WTC11 (cell line): ENCODE measurements at regions not wholly inside any gene's neighbourhood (a gene's known extent, or its start where the extent isn't known, plus 50 kb on each side); places are given as distances from the start of the nearest gene placed in this dataset.

Source experiments
- ATAC-seq: fragments of 200-7000 bp; cut with Tn5 transposase; 2 replicates; pipeline ENCODE4 v1.10.0; 2021; ENCODE audit warnings: mild to moderate bottlenecking, moderate library complexity
- CTCF ChIA-PET: fragments of 300-600 bp; sonication (Branson Sonifier 250); formaldehyde crosslinking; loops from one replicate; lab custom pipeline; 2021; ENCODE audit warnings: antibody characterized with exemption; lab: Charles Lee
- POLR2A ChIA-PET: fragments of 350-600 bp; sonication (Branson Sonifier 250); formaldehyde crosslinking; loops from one replicate; lab custom pipeline; 2021; ENCODE audit warnings: antibody characterized with exemption; lab: Charles Lee
- DNase-seq: peaks from one replicate; pipeline ENCODE4 v3.0.0; 2021; ENCODE audit warnings: low spot score
- H3K27ac Mint-ChIP-seq: 2 replicates; pipeline ENCODE4 v1.8.0; 2021; ENCODE audit warnings: mixed read lengths
- H3K27me3 Mint-ChIP-seq: 2 replicates; pipeline ENCODE4 v1.8.0; 2021; ENCODE audit warnings: low read depth, mild to moderate bottlenecking, moderate library complexity, mixed read lengths
- H3K36me3 Mint-ChIP-seq: 2 replicates; pipeline ENCODE4 v1.8.0; 2021; ENCODE audit warnings: mixed read lengths
- H3K4me1 Mint-ChIP-seq: 2 replicates; pipeline ENCODE4 v1.8.0; 2022; ENCODE audit warnings: mixed read lengths
- H3K4me3 Mint-ChIP-seq: 2 replicates; pipeline ENCODE4 v1.8.0; 2021; ENCODE audit warnings: mild to moderate bottlenecking, moderate library complexity, mixed read lengths
- H3K9me3 Mint-ChIP-seq: 2 replicates; pipeline ENCODE4 v1.8.0; 2021; ENCODE audit warnings: mixed read lengths
- AR ChIP-seq: fragments of 250-450 bp; sonication (Bioruptor Pico); IDR thresholded peaks from 2 replicates; pipeline ENCODE4 v1.9.0; 2021; ENCODE audit warnings: mild to moderate bottlenecking
- CDX4 ChIP-seq: fragments of 250-450 bp; sonication (Bioruptor Pico); IDR thresholded peaks from 2 replicates; pipeline ENCODE4 v1.9.0; 2021; ENCODE audit warnings: moderate library complexity, mild to moderate bottlenecking, inconsistent platforms, borderline replicate concordance
- ESRRA ChIP-seq: sonication (generic); formaldehyde crosslinking; IDR thresholded peaks from 2 replicates; pipeline ENCODE4 v1.8.1; 2022; ENCODE audit warnings: mild to moderate bottlenecking, missing genetic modification reagents, borderline replicate concordance
- JAZF1 ChIP-seq: fragments of 250-450 bp; sonication (Bioruptor Pico); IDR thresholded peaks from 2 replicates; pipeline ENCODE4 v1.9.0; 2021; ENCODE audit warnings: moderate library complexity, mild to moderate bottlenecking, inconsistent platforms
- MLX ChIP-seq: sonication (generic); formaldehyde crosslinking; IDR thresholded peaks from 2 replicates; pipeline ENCODE4 v1.8.1; 2023; ENCODE audit warnings: mild to moderate bottlenecking, missing genetic modification reagents, moderate library complexity
- PRRX2 ChIP-seq: fragments of 250-450 bp; sonication (Bioruptor Pico); IDR thresholded peaks from 2 replicates; pipeline ENCODE4 v1.8.0; 2021; ENCODE audit warnings: mild to moderate bottlenecking
- SMAD4 ChIP-seq: sonication (generic); formaldehyde crosslinking; IDR thresholded peaks from 2 replicates; pipeline ENCODE4 v1.8.0; 2022; ENCODE audit warnings: mild to moderate bottlenecking, missing genetic modification reagents
- ZNF219 ChIP-seq: sonication (generic); formaldehyde crosslinking; IDR thresholded peaks from 2 replicates; pipeline ENCODE4 v1.8.0; 2023; ENCODE audit warnings: missing genetic modification reagents, mild to moderate bottlenecking, borderline replicate concordance
- ZNF263 ChIP-seq: sonication (generic); formaldehyde crosslinking; IDR thresholded peaks from 2 replicates; pipeline ENCODE4 v1.8.1; 2022; ENCODE audit warnings: low read depth, mild to moderate bottlenecking, moderate library complexity, missing genetic modification reagents
- ZNF416 ChIP-seq: fragments of 250-450 bp; sonication (Bioruptor Pico); IDR thresholded peaks from 2 replicates; pipeline ENCODE4 v1.9.0; 2021; ENCODE audit warnings: mild to moderate bottlenecking, inconsistent platforms
- ZNF423 ChIP-seq: fragments of 250-450 bp; sonication (Bioruptor Pico); IDR thresholded peaks from 2 replicates; pipeline ENCODE4 v2.1.2; 2022; ENCODE audit warnings: mild to moderate bottlenecking, moderate library complexity
- TF ChIP-seq, protein P1 (sequence below): fragments of 200-600 bp; IDR thresholded peaks from 2 replicates; pipeline ENCODE4 v1.8.0; 2022; ENCODE audit warnings: antibody characterized with exemption
- TF ChIP-seq, protein P2 (sequence below): sonication (generic); formaldehyde crosslinking; IDR thresholded peaks from 2 replicates; pipeline ENCODE4 v1.8.1; 2022; ENCODE audit warnings: low read depth, mild to moderate bottlenecking, moderate library complexity, missing genetic modification reagents, borderline replicate concordance
- TF ChIP-seq, protein P3 (sequence below): fragments of 250-450 bp; sonication (Bioruptor Pico); conservative IDR thresholded peaks from 2 replicates; pipeline ENCODE4 v1.9.0; 2021; ENCODE audit warnings: mild to moderate bottlenecking

GRCh38 chr1:25140073-25140797, 92.1 kb downstream of the SYF2 start:
- H3K4me1 Mint-ChIP-seq = peaks cover 11% of the 10 kb centered on the region
- H3K27me3 Mint-ChIP-seq = no peaks in the 10 kb centered on the region
- ATAC-seq = no peak; the same call in 1 of the 2 replicates
- no peaks in the 10 kb centered on the region for H3K9me3 Mint-ChIP-seq
- POLR2A ChIA-PET = no interaction called here
- DNase-seq = no peak
- CTCF ChIA-PET = interaction anchor here (1.6 kb wide), 1 partner anchor 64 kb away, joined by 6 read pairs; no protein-coding TSS in a partner anchor
- TF ChIP-seq SMAD4 (CRISPR knock-in tag) (no peak), JAZF1 (CRISPR knock-in tag) (no peak), ESRRA (CRISPR knock-in tag) (no peak), PRRX2 (CRISPR knock-in tag) (no peak), ZNF416 (no peak), ZNF423 (CRISPR knock-in tag) (no peak), AR (CRISPR knock-in tag) (no peak), ZNF263 (no peak), CDX4 (CRISPR knock-in tag) (no peak), MLX (no peak)
- TF ChIP-seq, protein P1, sequence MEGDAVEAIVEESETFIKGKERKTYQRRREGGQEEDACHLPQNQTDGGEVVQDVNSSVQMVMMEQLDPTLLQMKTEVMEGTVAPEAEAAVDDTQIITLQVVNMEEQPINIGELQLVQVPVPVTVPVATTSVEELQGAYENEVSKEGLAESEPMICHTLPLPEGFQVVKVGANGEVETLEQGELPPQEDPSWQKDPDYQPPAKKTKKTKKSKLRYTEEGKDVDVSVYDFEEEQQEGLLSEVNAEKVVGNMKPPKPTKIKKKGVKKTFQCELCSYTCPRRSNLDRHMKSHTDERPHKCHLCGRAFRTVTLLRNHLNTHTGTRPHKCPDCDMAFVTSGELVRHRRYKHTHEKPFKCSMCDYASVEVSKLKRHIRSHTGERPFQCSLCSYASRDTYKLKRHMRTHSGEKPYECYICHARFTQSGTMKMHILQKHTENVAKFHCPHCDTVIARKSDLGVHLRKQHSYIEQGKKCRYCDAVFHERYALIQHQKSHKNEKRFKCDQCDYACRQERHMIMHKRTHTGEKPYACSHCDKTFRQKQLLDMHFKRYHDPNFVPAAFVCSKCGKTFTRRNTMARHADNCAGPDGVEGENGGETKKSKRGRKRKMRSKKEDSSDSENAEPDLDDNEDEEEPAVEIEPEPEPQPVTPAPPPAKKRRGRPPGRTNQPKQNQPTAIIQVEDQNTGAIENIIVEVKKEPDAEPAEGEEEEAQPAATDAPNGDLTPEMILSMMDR = no peak
- TF ChIP-seq, protein P2, sequence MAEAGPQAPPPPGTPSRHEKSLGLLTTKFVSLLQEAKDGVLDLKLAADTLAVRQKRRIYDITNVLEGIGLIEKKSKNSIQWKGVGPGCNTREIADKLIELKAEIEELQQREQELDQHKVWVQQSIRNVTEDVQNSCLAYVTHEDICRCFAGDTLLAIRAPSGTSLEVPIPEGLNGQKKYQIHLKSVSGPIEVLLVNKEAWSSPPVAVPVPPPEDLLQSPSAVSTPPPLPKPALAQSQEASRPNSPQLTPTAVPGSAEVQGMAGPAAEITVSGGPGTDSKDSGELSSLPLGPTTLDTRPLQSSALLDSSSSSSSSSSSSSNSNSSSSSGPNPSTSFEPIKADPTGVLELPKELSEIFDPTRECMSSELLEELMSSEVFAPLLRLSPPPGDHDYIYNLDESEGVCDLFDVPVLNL (CRISPR knock-in tag) = no peak
- no peak overlapping the region for H3K4me3 Mint-ChIP-seq
- no peak overlapping the region; the same call in 1 of the 2 replicates for H3K27ac Mint-ChIP-seq
- no peaks in the 10 kb centered on the region for H3K36me3 Mint-ChIP-seq

GRCh38 chr1:25137521-25138395, 94.5 kb downstream of the SYF2 start:
- no peak for DNase-seq
- Mint-ChIP-seq H3K27me3 (no peaks in the 10 kb centered on the region; the same call in 1 of the 2 replicates), H3K4me3 (no peak overlapping the region), H3K27ac (no peak overlapping the region), H3K9me3 (no peaks in the 10 kb centered on the region), H3K4me1 (peaks cover 13% of the 10 kb centered on the region)
- CTCF ChIA-PET = no interaction called here
- no peak for ATAC-seq
- POLR2A ChIA-PET = no interaction called here
- TF ChIP-seq, protein P3, sequence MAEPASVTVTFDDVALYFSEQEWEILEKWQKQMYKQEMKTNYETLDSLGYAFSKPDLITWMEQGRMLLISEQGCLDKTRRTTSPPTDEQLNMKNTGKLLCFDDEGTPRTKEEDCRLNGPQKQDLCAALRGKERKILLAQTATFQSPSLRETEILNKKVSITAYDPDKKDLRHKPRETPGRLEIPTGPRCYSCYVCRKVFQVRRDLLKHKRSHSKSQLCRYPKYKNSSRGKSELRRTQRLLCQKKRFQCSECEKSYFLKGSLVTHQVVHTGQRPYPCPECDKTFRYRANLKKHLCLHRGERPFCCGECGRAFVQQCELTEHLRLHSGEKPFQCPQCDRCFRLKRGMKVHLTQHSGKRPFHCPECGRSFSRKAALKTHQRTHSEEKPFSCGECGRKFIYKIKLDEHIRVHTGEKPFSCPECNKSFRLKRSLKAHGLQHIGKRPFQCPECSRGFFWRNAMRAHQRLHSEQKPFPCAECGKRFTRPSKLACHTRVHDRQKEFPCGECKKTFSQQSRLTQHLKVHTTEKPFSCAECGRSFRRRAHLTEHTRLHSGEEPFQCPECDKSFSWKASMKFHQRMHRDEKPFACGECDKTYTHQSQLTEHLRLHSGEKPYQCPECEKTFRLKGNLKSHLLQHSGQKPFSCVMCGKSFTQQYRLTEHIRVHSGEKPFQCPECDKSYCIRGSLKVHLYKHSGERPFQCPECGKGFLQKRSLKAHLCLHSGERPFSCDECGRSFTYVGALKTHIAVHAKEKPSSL = no peak
- no peak for TF ChIP-seq ZNF219 (CRISPR knock-in tag)
- TF ChIP-seq, all 79 proteins: peak for 0
- H3K36me3 Mint-ChIP-seq = no peaks in the 10 kb centered on the region
